T47D (cell line): ENCODE measurements at regions not wholly inside any gene's neighbourhood (a gene's known extent, or its start where the extent isn't known, plus 50 kb on each side); places are given as distances from the start of the nearest gene placed in this dataset.
"Not testable (repeated sequence)": the region's sequence is repeated elsewhere in the genome, so short reads cannot be mapped to it uniquely, and the experiment has no call there.

ENCODE experiments used
- DNase-seq, 2 experiments: peaks; one replicate each; pipeline versions ENCODE4 v3.0.0 to v3.0.0-alpha.2; 2011 to 2012; ENCODE audit warnings: low read depth in 1 of 2, low spot score in 1 of 2
- in situ Hi-C: cut with HindIII; loops from 2 replicates; pipeline ENCODE4 v1.10.0; 2016; ENCODE audit warnings: low sequenced_read_pairs, low pct_unique_long_range_greater_than_20kb

GRCh38 chr2:87449462-87449980 is 298.4 kb upstream of the PLGLB2 start:
- DNase-seq, in situ Hi-C loops: not testable (repeated sequence)

GRCh38 chr2:87452193-87452592 is 295.7 kb upstream of the PLGLB2 start:
- DNase-seq, in situ Hi-C loops: not testable (repeated sequence)

GRCh38 chr2:87452861-87453260 is 295.0 kb upstream of the PLGLB2 start:
- DNase-seq: peak in 1 of 2 experiments; percentile 15
- in situ Hi-C loops: not testable (repeated sequence)

GRCh38 chr2:87453965-87454364 is 293.9 kb upstream of the PLGLB2 start:
- DNase-seq, in situ Hi-C loops: not testable (repeated sequence)

- DNase-seq, in situ Hi-C loops: not testable (repeated sequence)
Measured at GRCh38 chr2:87454421-87454820, 293.5 kb upstream of the PLGLB2 start.

- DNase-seq, in situ Hi-C loops: not testable (repeated sequence)
Measured at GRCh38 chr2:87455209-87455853, 292.6 kb upstream of the PLGLB2 start.

- DNase-seq, in situ Hi-C loops: not testable (repeated sequence)
Measured at GRCh38 chr2:87455854-87456249, 292.0 kb upstream of the PLGLB2 start.

GRCh38 chr2:87456477-87457128 is 291.3 kb upstream of the PLGLB2 start:
- DNase-seq, in situ Hi-C loops: not testable (repeated sequence)

GRCh38 chr2:87457129-87457499 is 290.8 kb upstream of the PLGLB2 start:
- DNase-seq, in situ Hi-C loops: not testable (repeated sequence)

- in situ Hi-C loops, DNase-seq: not testable (repeated sequence)
Measured at GRCh38 chr2:87458938-87459337, 288.9 kb upstream of the PLGLB2 start.

GRCh38 chr2:87460104-87460503 is 287.8 kb upstream of the PLGLB2 start:
- in situ Hi-C loops, DNase-seq: not testable (repeated sequence)

GRCh38 chr2:87460662-87461061 is 287.2 kb upstream of the PLGLB2 start:
- DNase-seq, in situ Hi-C loops: not testable (repeated sequence)

- in situ Hi-C loops, DNase-seq: not testable (repeated sequence)
Measured at GRCh38 chr2:87461671-87462070, 286.2 kb upstream of the PLGLB2 start.

GRCh38 chr2:87464219-87464618 is 283.7 kb upstream of the PLGLB2 start:
- in situ Hi-C loops, DNase-seq: not testable (repeated sequence)

GRCh38 chr2:87465730-87466129 is 282.2 kb upstream of the PLGLB2 start:
- in situ Hi-C loops, DNase-seq: not testable (repeated sequence)

GRCh38 chr2:87466591-87467120 is 281.2 kb upstream of the PLGLB2 start:
- in situ Hi-C loops: not testable (repeated sequence)
- peak in 1 of 2 experiments; percentile 31 for DNase-seq

- in situ Hi-C loops: not testable (repeated sequence)
Measured at GRCh38 chr2:87468429-87468981, 279.4 kb upstream of the PLGLB2 start.

More at GRCh38 chr2:87468429-87468981, 279.4 kb upstream of the PLGLB2 start:
- DNase-seq: not testable (repeated sequence)
